GM21576 (cell line): ENCODE measurements at regions not wholly inside any gene's neighbourhood (a gene's known extent, or its start where the extent isn't known, plus 50 kb on each side); places are given as distances from the start of the nearest gene placed in this dataset.

Experiments
- ATAC-seq: cut with Tn5 transposase; IDR thresholded peaks from one replicate; pipeline ENCODE4 v1.9.1; 2021; ENCODE audit warnings: mild to moderate bottlenecking, moderate library complexity; ENCODE audit not compliant: unreplicated experiment

DNA sequence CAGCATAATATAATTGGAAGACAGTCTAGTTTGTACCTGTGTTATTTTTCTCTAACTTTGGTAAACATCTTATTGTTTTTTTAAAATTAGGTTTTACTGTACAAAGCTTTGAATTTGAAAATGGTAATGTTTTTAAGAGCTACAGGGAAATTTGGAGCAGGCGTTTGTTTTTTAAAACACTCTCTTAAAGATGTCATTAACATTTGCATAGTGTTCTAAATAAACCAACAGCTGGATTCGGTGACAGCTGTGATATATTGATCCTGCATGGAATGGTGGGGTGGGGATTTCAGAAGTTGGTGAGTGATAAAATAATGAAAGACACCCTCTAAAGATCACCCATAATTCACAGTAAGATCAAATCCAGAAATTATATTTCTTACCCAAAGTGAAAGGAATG lies 97.9 kb upstream of the PRL start:
- ATAC-seq: no peak

DNA sequence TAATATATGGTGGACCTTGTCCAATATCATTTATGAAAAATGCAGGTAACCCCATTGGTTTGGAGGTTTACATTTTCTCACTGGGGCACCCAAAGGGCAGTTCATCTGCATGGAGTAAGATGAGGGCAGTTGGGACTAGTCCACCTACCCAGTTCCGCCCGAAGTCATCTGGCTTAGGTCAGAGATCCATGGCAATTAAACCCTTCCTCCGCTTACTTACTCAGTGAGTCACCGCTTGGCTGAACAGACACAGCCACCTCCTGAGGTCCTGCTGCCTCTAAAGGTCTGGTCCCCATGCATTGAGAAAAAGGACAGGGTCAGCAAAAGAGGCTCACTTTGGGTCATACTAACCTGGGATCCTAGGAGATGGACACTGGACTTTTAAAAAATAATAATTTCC lies 102.9 kb upstream of the PRL start:
- no peak for ATAC-seq

DNA sequence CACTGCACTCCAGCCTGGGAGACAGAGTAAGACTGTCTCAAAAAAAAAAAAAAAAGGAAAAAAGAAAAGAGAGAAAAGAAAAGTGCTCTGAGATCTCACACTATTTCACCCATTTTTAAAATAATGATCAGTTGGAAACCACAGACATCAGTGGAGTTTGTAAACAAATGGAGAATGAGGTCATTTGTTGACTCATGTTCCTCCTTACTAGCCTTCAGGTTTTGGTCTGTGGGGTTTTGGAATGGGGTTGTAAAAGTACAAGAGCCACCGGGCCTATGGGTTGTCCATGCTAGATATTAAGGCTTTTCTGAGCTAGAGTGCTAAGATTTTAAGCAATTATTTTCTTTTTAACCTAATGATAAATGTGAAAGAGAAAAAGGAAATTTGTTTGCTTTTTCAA lies 104.4 kb upstream of the PRL start:
- ATAC-seq: no peak

DNA sequence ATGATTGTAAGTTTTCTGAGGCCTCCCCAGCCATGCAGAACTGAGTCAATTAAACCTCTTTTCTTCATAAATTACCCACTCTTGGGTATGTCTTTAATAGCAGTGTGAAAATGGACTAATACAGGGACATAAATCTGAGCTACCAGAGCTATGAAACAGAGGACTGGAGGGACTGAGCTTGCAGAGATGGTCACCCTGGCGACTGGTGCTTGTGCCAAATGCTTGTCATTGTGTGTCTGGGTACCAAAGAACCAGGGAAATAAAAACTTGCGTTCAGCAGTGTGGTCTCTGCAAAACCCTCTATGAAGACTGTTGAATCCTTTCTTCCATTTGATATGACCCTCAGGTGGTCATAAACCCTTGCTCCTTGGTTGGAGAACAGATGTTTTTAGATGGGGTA lies 105.1 kb upstream of the PRL start:
- ATAC-seq: no peak

DNA sequence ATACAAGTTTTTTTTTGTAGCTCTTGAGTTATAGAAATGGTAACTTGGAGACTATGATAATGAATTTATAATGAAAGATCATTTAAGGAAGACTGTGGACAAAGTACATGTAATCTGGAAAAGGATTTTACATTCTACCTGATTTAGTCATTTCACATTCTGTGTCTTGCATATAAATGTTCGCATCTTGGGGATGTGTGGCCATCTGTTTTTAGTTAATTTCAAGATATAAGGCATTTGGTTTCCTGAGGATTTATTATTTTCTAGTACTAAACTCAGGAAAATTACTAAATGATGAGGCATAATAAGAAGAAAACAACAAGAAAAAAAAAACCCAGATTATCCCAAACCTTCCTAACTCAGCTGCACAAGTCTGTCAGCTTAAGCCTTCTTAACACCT lies 112.7 kb upstream of the PRL start:
- ATAC-seq: no peak

DNA sequence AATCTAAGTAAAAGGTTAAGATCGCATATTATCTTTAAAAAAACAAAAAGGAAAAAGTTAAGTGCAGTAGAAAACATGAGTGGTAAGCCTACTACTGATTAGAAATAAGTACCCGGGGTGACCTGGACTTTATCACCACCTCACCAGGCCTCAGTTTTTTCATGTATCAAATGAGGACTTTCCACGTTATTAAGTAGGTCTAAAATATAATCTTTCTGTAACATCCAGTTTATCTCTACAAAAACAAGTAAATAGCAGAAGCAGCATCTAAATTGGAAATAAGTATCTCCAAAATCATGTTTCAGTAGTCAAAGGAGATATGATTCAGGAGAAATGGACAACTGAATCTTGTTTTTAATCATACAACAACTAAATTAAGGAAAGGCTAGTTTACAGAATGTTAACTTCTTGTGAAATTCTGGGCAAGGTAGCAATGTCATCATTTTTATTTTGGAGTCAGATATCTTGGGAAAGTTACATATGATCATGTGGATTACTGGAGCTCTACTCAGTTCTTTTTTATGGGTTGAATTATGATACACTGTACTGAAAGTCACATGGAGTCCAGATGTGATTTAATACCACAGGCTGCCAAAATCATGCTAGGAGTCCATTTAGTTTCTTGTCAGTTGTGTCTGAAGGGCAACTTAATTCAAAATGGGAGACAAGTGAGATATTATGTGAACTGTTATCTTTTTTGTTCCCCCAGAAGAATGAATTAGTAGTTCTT lies 114.7 kb upstream of the PRL start:
- ATAC-seq: no peak

DNA sequence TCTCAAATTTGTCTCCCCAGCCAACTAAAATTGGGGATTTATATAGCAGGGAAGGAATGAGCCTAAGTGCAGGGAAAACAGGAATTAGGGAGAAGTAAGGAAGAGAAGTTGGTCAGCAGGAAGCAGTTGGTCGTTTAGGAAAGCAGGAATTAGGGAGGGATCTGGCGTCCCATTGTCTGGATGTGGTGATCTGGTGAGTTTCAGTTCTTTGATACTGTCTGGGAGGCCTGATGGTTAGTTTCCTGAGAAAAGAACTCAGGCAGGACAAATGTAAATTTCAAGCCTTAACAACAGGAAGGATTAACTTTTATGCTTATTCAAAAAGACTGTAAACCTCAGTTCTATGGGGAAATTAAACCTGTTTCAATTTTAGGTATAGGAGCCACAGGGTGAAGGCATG lies 116.2 kb upstream of the PRL start:
- no peak for ATAC-seq

DNA sequence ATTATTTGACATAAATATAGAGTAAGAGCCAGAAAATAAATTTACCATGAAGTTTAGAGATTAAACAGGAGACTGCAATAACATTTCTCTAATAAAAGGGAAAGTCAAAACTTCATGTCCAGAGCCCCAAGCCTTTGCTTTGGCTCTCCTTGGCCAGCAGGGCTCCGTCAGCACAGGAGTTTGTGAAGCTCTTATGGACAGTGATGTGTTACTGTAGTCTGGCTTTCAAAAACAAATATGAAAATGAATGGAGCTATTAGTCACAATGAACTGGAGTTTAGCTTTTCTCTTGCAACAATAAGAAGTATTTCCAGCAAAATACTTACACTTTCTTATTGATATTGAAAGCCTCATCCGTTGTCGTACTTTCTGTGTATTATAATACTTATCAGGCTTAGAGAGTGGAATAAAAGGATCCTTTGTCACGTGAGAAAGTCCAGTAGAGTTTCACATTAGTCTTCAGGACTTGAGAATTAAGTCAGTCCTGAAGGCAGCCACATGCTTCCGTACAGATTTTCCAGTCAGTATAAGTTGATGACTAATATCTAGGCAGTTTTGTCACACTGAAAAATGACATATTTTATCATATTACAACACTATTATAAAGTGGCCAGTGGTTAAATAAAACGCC lies 117.0 kb upstream of the PRL start:
- no peak for ATAC-seq

DNA sequence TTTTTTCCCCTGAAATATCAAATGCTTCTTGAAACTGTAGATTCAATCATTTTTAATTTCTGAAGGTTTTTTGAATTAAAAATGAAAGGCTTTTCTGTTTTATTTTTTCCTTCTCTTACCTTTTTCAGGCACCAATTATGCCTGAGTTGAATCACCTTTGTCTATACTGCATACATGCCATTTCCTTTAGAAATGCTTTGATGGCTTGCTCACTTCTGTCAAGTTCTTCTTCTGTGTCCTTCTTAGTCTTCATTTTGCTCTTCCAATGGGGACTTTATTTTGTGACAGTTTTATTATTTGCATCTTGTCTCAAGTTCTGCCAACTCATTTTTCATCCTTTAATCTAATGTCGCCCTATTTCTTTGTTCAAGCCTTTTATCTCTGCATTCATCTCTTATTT lies 121.9 kb upstream of the PRL start:
- ATAC-seq: no peak

DNA sequence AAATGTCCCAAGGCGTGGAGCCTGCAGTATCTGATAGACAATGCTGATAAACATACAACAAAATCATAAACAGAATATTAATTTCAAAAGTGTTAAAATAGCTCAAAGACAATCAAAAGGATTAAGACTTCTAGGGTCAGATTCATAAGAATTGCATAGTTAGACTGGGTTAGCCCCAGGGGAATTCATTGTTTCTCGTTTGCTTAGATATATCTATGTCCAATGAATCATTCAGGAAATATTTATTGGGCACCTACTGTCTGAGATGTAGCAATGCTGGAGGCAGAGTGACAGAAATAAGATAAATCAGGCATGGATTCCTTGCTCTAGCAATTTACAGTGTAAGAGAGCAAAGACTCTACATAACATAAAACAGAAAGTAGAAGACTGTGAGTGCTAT lies 124.4 kb upstream of the PRL start:
- ATAC-seq: no peak

DNA sequence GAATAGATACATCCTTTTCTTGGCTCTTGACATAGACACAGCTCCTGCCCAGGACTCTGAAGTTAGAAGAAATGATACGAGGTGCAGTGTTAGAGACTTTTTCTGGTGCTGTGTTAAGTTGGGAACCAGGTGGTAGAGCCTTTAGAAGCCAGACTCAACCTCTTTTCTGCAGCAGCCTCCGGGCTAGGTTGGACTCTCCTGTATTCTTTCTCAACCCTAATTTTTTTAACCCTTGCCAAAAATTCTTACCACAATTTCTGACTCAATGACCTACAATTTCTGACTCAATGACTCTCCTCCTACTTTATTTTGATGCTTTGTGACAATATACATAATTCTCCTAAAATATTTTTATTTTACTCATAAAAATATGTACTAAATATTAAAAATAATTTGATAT lies 127.4 kb upstream of the PRL start:
- ATAC-seq: no peak

DNA sequence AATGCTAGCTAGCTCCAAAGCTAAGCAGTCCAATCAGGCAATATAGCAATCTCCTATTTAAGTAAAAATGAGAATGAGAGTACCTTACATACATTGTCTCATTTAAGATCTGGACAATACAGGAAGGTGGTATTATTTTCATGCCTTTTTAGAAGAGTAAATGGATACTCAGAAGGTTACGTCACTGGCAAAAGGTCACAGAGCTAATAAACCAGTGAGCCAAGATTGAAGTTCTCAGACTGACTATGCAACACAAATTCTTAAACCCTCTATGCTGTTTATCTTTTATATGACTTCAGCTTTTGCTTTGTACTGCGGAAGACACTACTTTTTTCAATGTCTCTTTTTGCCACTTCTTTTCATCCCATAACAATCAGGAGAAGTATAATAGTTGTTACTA lies 135.2 kb upstream of the PRL start:
- no peak for ATAC-seq

DNA sequence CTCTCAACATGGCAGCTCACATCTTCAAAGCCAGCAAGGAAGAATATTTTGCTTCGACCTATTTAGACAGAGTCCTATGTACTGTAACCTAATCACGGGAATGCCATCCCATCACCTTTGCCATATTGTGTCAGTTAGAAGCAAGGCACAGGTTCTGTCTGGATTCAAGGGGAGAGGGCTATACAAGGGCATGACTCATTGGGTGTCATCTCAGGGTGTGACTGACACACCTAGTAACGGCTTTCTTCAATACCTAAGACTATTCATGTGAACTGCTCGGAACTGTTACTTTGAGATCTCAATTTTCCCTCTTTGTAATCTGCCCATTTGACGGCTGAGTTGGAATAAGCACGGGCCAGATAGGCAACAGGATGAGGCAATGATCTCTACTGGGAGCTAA lies 135.6 kb upstream of the HDGFL1 start:
- no peak for ATAC-seq

DNA sequence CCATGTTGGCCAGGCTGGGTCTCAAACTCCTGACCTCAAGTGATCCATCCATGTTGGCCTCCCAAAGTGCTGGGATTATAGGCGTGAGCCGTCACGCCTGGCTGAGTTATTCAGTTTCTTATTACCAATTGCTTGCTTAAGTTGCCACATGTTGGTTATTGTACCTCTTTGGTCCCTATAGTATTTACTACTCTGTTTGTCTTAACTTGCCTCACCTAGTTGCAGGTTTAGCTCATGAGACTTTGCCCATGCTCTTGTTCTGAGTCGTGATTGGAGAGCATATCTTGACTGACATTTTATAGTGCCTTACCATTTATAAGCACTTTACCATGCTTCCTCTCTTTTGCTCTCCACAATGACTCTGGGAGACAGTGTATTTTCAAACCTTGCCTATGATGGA lies 134.2 kb upstream of the HDGFL1 start:
- no peak for ATAC-seq

DNA sequence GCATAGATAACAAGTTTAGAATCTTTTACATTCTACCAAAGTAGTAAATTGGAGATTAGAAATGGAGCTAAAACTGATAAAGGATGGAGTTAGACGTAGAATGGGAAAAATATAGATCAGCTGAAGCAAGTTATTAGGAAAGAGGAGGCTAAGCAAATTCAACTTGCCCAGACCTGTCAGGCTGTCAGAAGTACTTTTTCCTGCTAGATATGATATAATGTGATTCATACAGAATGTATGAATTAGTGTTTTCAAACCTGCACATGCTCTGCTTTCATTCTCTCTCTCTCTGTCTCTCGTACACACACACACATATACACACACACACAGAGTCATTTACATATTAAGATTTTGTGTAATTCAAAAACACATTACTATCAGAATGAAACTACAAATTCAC lies 133.2 kb upstream of the HDGFL1 start:
- no peak for ATAC-seq

DNA sequence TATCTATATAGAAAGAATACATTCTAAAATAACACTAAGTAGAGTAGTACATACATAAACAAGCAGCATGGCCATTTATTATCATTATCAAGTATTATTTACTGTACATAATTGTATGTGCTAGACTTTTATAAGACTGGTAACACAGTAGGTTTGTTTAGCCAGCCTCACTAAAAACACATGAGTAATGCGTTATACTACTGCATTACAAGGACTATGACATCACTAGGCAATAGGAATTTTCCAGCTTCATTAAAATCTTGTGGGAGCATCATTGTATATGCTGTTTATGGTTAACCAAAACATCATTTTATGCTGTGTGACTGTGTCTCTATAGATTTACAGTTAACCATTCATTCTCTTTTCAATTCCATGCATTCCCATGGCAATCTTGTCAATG lies 131.7 kb upstream of the HDGFL1 start:
- ATAC-seq: no peak

DNA sequence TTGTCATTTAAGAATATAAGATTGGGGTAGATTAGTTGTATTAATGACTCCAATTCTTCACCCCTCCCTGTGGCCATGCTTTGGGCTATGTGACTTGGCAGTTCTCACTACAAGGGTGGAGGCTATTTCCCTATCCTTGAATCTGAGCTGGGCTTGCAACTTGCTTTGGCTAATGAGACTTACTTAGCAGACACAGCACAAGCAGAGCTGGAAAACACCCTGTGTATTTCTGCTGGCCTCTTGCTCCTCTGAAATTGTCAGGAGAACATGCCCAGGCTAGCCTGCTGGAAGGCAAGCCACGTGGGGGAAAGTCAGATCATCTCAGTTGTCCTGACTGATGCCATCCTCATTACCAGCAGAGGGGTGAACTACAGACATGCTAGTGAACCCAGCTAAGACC lies 126.5 kb upstream of the HDGFL1 start:
- ATAC-seq: no peak

DNA sequence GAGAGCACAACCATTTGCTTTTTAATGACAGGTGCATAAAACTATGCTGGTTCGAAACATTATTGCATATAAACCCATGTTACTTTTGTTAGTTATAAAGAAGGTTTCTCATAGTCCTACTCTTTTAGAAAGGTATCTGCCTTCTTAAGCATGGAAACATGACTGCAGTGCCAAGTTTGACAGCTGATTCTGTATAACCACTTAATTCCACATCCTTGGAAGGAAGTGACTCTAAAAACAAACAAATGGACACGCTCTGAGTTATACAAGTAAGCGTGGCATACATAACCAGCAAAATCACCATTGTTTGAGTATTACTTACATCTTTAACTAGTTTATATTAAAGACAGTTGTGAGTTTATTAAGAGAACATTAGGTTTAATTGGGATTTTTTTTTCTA lies 125.0 kb upstream of the HDGFL1 start:
- ATAC-seq: no peak

DNA sequence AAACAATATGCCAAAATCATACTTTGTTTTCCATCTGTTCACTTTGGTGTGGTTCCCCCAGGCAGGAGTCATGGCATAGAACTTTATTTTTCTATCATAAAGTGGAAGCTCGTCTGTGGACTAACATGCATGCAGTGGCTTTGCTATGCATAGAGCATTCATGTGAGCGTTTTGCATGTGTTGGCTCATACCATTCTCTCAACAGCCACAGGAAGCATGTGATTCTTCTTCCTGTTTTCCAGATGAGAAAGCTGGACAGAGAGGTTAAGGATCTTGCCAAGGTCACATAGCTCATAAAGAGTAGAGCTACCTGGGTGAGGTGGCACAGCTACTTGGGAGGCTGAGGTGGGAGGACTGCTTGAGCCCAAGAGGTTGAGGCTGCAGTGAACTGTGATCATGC lies 123.4 kb upstream of the HDGFL1 start:
- no peak for ATAC-seq

DNA sequence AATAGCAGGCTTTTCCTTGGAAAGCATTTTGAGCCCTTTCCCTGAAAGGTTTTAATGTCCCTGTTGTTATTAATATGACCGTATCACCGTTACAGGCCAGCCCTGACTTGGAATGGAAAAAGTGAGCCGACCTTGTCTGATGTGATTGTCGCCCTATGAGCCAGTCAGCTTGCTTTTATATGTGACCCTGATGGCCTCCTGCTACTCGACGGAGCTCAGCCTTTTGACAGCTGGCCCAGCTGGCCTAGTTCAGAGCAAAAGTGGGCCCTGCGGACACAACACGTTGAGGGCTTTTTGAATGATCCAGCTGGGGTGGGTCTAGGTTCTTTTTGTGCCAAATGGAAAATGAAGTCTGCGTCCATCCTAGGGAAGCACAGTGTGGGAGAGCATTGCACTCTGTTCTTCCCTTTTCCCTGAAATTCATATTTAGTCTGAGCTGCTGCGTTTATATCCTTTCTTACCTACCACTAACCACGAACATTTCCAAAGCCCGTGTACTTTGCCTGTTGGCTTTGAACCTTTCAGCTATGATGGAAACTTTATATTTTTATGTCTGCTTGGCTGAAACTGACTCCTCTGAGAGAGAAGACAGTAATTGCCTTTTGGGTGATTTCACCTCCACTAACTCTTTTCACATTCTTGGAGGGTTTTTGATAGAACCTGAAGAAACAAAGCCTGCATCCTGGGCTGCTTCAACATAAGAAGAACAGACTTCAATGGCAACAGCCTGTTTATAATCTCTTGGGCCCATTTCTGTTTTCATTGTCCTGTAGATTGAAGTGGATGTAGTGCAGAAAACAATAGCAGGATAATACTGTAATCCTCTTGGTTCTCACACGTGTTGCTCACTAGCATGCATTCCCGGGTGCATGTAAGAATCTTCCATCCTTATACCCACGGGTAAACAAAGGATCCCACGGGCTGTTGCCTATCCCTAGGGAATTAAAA lies 121.8 kb upstream of the HDGFL1 start:
- no peak for ATAC-seq

DNA sequence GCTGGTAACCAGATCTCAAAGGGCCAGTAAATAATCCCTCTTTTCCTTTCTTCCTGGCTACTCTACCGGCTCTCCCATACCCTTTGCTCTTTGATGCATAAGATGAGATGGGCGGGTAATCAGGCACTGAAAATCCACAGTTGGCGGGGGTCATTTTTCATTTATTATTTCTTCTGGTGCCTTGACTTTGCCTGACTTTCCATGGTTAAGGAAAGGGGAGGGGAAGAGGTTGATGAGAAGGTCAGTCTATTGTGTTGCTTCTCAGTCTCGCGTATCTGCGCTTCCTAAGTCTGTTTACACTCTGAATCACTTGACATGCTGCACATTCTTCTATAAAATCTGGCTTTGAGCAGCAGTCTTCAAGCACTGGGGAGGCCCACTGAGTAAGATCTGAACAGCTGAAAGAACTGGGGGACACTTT lies 121.1 kb upstream of the HDGFL1 start:
- no peak for ATAC-seq

DNA sequence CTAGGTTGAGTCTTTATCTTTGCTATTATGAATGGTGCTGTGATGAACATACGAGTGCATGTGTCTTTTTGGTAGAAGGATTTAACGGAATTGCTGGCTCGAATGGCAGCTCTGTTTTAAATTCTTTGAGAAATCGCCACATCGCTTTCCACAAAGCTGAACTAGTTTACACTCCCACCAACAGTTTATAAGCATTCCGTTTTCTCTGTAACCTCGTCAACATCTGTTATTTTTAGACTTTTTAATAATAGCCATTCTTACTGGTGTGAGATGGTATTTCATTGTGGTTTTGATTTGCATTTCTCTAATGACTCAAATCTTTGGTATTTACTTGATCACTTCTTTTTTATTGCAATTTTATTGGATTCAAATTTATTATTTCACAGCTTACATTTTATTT lies 117.4 kb upstream of the HDGFL1 start:
- ATAC-seq: no peak
